Anterior cingulate cortex (tissue), 58 donors: ENCODE measurements at regions not wholly inside any gene's neighbourhood (a gene's known extent, or its start where the extent isn't known, plus 50 kb on each side); places are given as distances from the start of the nearest gene placed in this dataset.
"Not testable (repeated sequence)": the region's sequence is repeated elsewhere in the genome, so short reads cannot be mapped to it uniquely, and the experiment has no call there.

Source experiments
- DNase-seq, 58 donors: peaks; one replicate each; lab custom pipeline; 2025; lab: John Stamatoyannopoulos, UW

- DNase-seq = no peak
Observed at GRCh38 chr13:106107061-106107460, 428.4 kb downstream of the EFNB2 start.

GRCh38 chr13:106105153-106105552, 430.3 kb downstream of the EFNB2 start:
- DNase-seq = no peak

- DNase-seq = no peak
Observed at GRCh38 chr13:106104281-106104901, 431.1 kb downstream of the EFNB2 start.

- no peak for DNase-seq
Observed at GRCh38 chr13:106103779-106104178, 431.7 kb downstream of the EFNB2 start.

- DNase-seq = no peak
Observed at GRCh38 chr13:106102786-106103185, 432.7 kb downstream of the EFNB2 start.

DNA sequence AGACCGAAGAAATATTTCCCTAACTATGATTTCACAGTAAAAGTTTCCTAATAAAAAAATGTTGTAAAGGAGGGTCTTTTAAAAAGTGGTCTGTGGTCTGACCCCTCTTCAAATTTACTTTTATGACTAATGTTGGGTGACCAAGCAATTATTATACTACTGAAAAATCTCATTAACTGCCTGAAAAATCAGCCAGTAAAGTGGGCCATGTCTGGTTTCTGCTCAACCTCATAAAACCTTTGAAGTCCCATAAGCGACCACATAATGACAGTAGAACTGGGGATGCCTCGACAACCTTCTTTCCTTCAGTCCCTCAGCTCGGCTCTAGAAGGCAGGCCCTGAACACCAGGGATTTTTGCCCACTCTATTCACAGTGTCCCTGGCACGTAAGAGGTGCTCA, 434.3 kb downstream of the EFNB2 start:
- no peak for DNase-seq

DNA sequence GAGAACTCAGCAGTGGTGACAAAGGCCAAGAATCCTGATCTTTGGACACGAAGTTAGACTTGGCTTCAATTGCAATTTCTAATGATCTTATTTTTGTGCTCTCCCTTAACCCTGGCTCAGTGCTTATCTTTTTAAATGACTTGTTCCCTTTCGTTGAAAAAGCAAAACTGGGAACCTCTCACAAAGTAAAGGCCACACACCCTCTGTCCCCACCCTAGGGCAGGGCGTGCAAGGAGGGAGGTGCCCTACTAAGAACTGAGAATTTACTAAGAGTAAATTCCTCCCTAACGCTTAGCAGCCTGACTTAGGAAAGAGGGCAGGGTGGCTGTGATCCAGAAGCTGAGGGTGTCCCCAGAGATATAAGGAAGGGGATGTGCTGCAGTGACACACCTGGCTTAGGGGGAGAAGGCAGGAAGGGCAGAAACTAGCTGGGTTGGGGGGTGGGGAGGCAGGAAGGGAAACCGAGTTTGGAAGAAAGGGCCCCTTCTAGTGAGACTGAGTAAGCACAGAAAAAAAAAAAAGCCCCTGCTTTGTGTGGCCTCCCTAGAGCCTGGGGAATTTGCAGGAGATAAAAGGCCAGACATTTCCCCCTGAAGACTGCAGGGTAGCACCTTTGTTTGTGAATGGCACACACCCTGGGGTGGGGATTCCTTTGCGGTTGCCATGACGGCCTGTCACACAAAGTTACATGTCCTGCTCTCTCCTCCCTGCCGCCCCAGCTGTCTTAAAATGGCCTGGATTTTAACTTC, 435.1 kb downstream of the EFNB2 start:
- DNase-seq = no peak

- DNase-seq = no peak
Observed at GRCh38 chr13:106099765-106100164, 435.7 kb downstream of the EFNB2 start.

DNA sequence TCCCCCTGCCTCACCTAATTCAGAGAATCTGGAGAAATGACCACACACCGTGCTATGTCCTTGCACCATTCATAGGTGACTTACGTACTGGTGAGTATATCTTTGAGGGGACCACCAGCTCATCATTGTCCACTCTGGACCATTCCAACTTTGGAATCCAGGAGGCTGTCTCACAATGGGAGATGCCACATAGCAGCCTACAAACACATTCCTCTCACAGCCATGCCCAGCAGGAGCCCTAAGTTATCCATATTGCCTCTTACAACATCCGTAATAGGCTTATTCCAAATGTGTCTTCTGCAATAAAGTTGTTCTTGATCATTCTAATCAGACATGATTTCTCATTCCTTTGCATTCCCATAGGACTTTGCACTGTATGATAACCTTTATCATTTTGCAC, 436.7 kb downstream of the EFNB2 start:
- DNase-seq = no peak

DNA sequence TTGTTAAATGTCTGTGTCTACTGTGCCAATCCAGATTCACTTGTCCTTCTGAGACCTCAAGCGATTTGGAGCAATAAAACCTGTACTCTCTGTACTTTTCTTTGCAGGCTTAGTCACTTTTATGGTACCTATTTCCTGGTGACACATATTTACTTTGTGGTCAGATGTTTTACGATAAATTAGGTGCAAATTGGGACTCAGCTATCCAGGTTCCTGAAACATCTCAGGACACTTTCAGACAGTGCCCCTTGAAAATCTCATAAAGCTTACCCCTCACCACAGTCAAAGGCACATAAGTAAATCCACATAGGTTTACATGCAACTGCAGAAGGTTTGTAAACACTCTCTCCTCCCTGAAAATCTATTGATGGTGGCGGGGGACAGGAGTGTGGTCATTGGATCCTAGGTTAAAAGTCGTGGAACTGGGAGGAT, 438.8 kb downstream of the EFNB2 start:
- no peak for DNase-seq

- DNase-seq = no peak
Observed at GRCh38 chr13:106095919-106096318, 439.5 kb downstream of the EFNB2 start.

DNA sequence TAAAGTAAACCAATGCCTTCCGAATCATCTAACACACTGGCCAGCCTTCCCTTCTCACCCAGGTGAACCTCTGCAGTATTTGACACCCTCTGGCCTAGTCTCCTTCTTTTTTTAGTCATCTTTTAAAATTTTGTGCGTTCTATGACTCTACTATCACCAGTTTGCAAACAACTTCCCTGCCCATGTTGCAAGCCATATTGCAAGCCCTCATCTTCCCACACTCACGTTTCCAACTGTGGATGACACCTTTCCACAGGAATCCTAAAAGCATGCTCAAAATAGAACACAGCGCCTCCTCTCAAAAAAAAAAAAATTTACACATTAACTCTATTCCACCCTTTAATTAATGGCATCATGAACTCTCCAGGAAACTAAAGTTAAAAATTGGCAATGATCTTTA, 440.1 kb downstream of the EFNB2 start:
- no peak for DNase-seq

- no peak for DNase-seq
Observed at GRCh38 chr13:106090001-106090400, 445.5 kb downstream of the EFNB2 start.

DNA sequence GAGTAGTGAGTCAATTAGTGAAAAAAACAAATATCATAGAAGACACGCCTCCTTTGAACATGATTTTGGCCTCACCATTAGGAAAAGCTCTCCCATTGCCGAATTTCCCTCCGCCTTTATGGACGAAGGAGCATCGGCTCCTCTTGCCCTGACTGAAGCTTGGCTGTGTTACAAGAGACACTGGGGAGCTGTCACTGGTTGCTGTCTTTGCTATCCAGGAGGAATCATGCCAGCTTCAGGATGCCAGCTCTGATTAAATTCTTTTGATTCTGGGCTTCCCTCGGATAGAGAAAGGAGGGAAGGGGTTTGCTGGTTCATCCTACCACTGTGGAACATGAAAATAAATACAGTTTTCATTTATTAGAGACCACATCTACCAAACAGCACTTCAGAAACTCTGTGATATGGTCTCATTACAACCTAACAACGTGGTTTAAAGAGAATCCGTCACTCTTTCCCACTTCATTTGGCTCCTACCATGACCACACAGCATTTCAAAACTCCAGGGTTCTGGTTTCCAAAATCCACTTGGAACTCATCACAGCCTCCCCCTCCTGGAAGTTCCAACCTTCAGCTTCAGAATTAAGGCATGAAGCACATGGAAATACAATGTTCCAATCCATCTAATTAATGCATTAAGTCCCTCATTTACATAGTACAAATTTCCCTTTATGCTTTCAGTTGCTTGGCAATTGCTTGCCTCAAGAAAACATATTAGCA, 446.0 kb downstream of the EFNB2 start:
- peak in 13 of 58 donors; percentile 8 to 46 (median 17) for DNase-seq

GRCh38 chr13:106088085-106088484, 447.4 kb downstream of the EFNB2 start:
- DNase-seq = no peak

GRCh38 chr13:106087201-106087600, 448.3 kb downstream of the EFNB2 start:
- no peak for DNase-seq

DNA sequence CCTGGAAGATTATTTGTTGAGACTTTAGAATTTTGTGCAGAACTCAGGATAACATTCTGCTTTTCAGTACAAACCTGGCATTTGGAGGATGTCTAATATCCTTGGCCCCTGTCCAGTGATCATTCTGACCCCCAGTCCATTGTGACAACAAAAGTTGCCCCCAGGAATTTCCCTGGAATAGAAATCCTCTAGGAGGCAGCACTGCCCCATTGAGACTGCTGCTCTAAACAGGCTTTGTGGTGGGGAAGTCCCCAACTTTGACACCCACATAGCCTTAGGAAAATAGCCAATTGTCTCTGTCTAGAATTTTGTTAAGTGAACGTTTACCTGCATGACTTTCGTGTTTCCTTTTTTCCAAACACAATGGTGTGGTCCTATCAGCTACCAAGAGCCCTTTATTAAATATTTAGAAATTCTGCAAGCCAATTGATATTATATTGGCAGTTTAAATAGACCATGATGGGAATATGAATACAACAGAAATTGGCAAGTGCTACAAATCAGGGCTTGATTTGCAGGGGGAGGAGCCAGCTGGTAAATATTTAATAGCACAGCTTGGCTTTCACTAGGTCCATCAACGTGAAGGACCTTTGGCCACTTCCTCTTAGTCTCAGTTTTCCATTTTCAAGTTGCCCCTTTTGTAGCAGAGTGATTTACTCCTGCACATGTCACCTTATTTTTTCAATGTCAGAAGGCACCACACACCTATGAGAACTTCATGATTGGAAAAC, 451.7 kb downstream of the EFNB2 start:
- DNase-seq = peak in 21 of 58 donors; percentile 3 to 47 (median 12)

DNA sequence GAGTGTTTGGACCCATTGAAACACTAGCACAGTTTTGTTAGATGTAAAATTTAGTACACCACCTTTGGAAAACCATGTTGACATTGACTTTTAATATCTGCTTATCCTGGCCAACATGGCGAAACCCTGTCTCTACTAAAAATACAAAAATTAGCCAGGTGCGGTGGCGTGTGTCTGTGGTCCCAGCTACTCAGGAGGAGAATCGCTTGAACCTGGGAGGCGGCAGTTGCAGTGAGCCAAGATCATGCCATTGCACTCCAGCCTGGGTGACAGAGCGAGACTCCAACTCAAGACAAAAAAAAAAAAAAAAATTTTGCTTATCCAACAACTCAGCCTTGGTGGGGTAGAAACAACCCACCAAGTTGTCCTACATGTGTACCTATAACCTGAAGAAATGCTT, 454.2 kb downstream of the EFNB2 start:
- DNase-seq = not testable (repeated sequence)

- DNase-seq = no peak
Observed at GRCh38 chr13:106078191-106078590, 457.3 kb downstream of the EFNB2 start.

DNA sequence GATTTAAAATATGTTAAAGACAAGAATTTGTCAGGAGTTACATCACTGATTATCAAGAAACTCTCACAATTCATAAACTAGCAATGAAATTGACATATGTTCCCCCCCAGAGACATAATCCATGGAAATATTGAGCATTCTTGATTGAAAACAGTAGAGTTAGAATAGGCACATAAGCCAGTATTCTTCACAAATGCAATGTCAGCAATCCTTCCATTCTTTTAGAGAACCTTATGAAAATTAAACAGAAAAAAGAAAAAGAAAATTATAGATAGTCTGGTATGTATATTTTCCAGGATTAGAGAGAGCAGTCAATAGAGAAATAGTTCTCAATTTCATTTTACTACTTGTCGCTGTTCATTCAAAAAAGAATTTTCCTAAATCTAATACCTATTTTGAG, 458.4 kb downstream of the EFNB2 start:
- DNase-seq = no peak

DNA sequence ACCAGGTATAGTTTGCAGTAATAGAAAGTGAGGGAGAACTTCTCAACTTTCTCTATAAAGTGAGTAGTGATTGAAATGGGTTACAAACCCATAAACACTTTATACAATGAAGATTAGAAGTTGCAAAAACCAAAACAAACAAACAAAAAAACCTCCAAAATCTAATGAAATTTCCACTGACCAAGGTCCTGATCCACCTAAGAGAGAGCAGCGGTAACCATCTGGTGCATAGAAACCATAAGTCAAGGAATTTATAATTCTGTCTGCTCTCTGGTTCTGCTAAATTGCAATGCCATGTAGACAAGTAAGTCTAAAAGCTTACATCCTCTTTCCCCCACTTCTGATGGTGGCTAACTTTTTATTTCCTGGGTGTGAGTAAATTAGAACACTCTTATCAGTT, 463.4 kb downstream of the EFNB2 start:
- no peak for DNase-seq
